H7 (cell line): ENCODE measurements at regions not wholly inside any gene's neighbourhood (a gene's known extent, or its start where the extent isn't known, plus 50 kb on each side); places are given as distances from the start of the nearest gene placed in this dataset.

Experiments used
- DNase-seq: peaks from one replicate; pipeline ENCODE4 v3.0.0; 2012
- H3K27me3 ChIP-seq: 2 replicates; pipeline ENCODE4 v1.6.0; 2011; ENCODE audit warnings: mild to moderate bottlenecking, low read length; ENCODE audit not compliant: control insufficient read depth, insufficient read depth
- H3K36me3 ChIP-seq: replicated peaks from 2 replicates; pipeline ENCODE4 v1.5.1; 2011; ENCODE audit warnings: low read length; ENCODE audit not compliant: control insufficient read depth, insufficient read depth
- H3K4me3 ChIP-seq: 2 replicates; pipeline ENCODE4 v1.5.1; 2011; ENCODE audit warnings: low read depth, mild to moderate bottlenecking, control low read depth, low read length, moderate library complexity; ENCODE audit not compliant: insufficient read depth

- DNase-seq: no peak
Measured at GRCh38 chr6:21406316-21406715, 187.2 kb upstream of the SOX4 start.

GRCh38 chr6:21409231-21409630 lies 184.3 kb upstream of the SOX4 start:
- Histone ChIP-seq H3K36me3 (no peaks in the 10 kb centered on the region), H3K4me3 (no peak overlapping the region), H3K27me3 (no peaks in the 10 kb centered on the region)
- DNase-seq: no peak

More at GRCh38 chr6:21406316-21406715, 187.2 kb upstream of the SOX4 start:
- Histone ChIP-seq H3K27me3 (no peaks in the 10 kb centered on the region), H3K36me3 (no peaks in the 10 kb centered on the region), H3K4me3 (no peak overlapping the region)

- DNase-seq: no peak
Measured at GRCh38 chr6:21413428-21413827, 180.1 kb upstream of the SOX4 start.

GRCh38 chr6:21414065-21414464 lies 179.5 kb upstream of the SOX4 start:
- DNase-seq: no peak
- H3K27me3 ChIP-seq: no peaks in the 10 kb centered on the region
- no peak overlapping the region for H3K4me3 ChIP-seq
- H3K36me3 ChIP-seq: no peaks in the 10 kb centered on the region

More at GRCh38 chr6:21413428-21413827, 180.1 kb upstream of the SOX4 start:
- H3K27me3 ChIP-seq: no peaks in the 10 kb centered on the region
- H3K36me3 ChIP-seq: no peaks in the 10 kb centered on the region
- H3K4me3 ChIP-seq: no peak overlapping the region

GRCh38 chr6:21420146-21420878 lies 173.2 kb upstream of the SOX4 start:
- H3K4me3 ChIP-seq: no peak overlapping the region
- no peaks in the 10 kb centered on the region for H3K27me3 ChIP-seq
- no peak for DNase-seq
- H3K36me3 ChIP-seq: no peaks in the 10 kb centered on the region

- DNase-seq: no peak
- Histone ChIP-seq H3K36me3 (no peaks in the 10 kb centered on the region), H3K27me3 (no peaks in the 10 kb centered on the region), H3K4me3 (no peak overlapping the region)
Measured at GRCh38 chr6:21420926-21421325, 172.6 kb upstream of the SOX4 start.

GRCh38 chr6:21423106-21423854 lies 170.3 kb upstream of the SOX4 start:
- DNase-seq: peak; percentile 60
- peak overlapping the region; percentile 15; the same call in 1 of the 2 replicates for H3K4me3 ChIP-seq
- no peaks in the 10 kb centered on the region for H3K27me3 ChIP-seq
- H3K36me3 ChIP-seq: no peaks in the 10 kb centered on the region

- H3K27me3 ChIP-seq: no peaks in the 10 kb centered on the region
- no peak overlapping the region for H3K4me3 ChIP-seq
- DNase-seq: no peak
- H3K36me3 ChIP-seq: no peaks in the 10 kb centered on the region
Measured at GRCh38 chr6:21426841-21427490, 166.6 kb upstream of the SOX4 start.

- no peaks in the 10 kb centered on the region for H3K36me3 ChIP-seq
- no peak for DNase-seq
- no peak overlapping the region for H3K4me3 ChIP-seq
- H3K27me3 ChIP-seq: no peaks in the 10 kb centered on the region
Measured at GRCh38 chr6:21429291-21429690, 164.3 kb upstream of the SOX4 start.

GRCh38 chr6:21431526-21431925 lies 162.0 kb upstream of the SOX4 start:
- Histone ChIP-seq H3K27me3 (no peaks in the 10 kb centered on the region), H3K4me3 (no peak overlapping the region), H3K36me3 (no peaks in the 10 kb centered on the region)
- no peak for DNase-seq

- Histone ChIP-seq H3K27me3 (no peaks in the 10 kb centered on the region), H3K36me3 (no peaks in the 10 kb centered on the region), H3K4me3 (no peak overlapping the region)
- no peak for DNase-seq
Measured at GRCh38 chr6:21436625-21437024, 156.9 kb upstream of the SOX4 start.

GRCh38 chr6:21437581-21437980 lies 156.0 kb upstream of the SOX4 start:
- Histone ChIP-seq H3K27me3 (no peaks in the 10 kb centered on the region), H3K4me3 (no peak overlapping the region), H3K36me3 (no peaks in the 10 kb centered on the region)
- no peak for DNase-seq

- H3K4me3 ChIP-seq: no peak overlapping the region
Measured at GRCh38 chr6:21438237-21438985, 155.1 kb upstream of the SOX4 start.

GRCh38 chr6:21438986-21439352 lies 154.6 kb upstream of the SOX4 start:
- no peak overlapping the region for H3K4me3 ChIP-seq
- H3K27me3 ChIP-seq: no peaks in the 10 kb centered on the region
- no peaks in the 10 kb centered on the region for H3K36me3 ChIP-seq
- DNase-seq: no peak

More at GRCh38 chr6:21438237-21438985, 155.1 kb upstream of the SOX4 start:
- H3K27me3 ChIP-seq: no peaks in the 10 kb centered on the region
- DNase-seq: no peak
- no peaks in the 10 kb centered on the region for H3K36me3 ChIP-seq
